ENCODE measurements at regions not wholly inside any gene's neighbourhood (a gene's known extent, or its start where the extent isn't known, plus 50 kb on each side); places are given as distances from the start of the nearest gene placed in this dataset.

DNA sequence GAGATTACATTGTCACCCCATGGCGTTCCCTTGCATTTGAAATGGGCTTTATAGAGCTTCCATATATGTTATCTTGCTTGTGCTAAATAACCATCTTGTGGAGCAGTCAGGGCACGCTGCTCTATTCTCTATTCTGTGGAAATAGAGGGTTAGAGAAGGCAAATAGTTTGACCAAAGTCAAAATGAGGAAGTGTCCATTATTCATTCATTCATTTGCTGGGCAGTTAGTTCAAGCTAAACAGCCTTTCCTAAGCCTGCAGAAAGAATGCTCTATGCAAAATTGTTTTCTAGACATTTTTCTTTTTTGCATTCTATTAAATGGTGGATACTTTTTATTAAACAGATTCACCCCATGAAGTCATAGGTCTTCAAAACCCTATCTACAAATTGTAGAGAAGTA is 67.8 kb upstream of the ELAC2 start:
- no peak for TF ChIP-seq POLR2A (IDR thresholded peaks at IDR 0.05)
- TF ChIP-seq, protein P1, sequence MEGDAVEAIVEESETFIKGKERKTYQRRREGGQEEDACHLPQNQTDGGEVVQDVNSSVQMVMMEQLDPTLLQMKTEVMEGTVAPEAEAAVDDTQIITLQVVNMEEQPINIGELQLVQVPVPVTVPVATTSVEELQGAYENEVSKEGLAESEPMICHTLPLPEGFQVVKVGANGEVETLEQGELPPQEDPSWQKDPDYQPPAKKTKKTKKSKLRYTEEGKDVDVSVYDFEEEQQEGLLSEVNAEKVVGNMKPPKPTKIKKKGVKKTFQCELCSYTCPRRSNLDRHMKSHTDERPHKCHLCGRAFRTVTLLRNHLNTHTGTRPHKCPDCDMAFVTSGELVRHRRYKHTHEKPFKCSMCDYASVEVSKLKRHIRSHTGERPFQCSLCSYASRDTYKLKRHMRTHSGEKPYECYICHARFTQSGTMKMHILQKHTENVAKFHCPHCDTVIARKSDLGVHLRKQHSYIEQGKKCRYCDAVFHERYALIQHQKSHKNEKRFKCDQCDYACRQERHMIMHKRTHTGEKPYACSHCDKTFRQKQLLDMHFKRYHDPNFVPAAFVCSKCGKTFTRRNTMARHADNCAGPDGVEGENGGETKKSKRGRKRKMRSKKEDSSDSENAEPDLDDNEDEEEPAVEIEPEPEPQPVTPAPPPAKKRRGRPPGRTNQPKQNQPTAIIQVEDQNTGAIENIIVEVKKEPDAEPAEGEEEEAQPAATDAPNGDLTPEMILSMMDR (IDR thresholded peaks at IDR 0.05): no peak

Data from esophagus squamous epithelium (tissue), 4 donors.